ENCODE measurements at regions not wholly inside any gene's neighbourhood (a gene's known extent, or its start where the extent isn't known, plus 50 kb on each side); places are given as distances from the start of the nearest gene placed in this dataset.

DNA sequence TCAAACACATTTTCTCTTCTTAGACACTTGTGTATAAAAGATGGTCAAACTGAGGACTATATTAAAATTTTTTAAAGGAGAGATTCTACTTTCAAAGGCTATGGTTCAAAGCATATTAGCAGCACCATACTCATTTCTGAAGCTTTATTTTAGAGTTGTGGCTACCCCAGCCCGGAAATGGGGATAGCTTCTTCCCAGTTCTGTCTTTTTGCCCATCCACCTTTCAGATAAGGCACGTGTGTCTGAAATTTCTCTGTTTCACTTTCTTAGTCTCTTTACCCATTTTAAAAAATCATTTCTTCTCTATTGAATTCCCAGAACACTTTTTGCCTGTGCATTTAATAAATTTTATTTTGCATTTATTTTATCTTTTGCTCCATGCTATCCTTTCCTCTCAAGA is 431.5 kb downstream of the RNF144A start:
- H3K36me3 ChIP-seq = no peaks in the 10 kb centered on the region
- TF ChIP-seq, protein P1, sequence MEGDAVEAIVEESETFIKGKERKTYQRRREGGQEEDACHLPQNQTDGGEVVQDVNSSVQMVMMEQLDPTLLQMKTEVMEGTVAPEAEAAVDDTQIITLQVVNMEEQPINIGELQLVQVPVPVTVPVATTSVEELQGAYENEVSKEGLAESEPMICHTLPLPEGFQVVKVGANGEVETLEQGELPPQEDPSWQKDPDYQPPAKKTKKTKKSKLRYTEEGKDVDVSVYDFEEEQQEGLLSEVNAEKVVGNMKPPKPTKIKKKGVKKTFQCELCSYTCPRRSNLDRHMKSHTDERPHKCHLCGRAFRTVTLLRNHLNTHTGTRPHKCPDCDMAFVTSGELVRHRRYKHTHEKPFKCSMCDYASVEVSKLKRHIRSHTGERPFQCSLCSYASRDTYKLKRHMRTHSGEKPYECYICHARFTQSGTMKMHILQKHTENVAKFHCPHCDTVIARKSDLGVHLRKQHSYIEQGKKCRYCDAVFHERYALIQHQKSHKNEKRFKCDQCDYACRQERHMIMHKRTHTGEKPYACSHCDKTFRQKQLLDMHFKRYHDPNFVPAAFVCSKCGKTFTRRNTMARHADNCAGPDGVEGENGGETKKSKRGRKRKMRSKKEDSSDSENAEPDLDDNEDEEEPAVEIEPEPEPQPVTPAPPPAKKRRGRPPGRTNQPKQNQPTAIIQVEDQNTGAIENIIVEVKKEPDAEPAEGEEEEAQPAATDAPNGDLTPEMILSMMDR (IDR thresholded peaks at IDR 0.05) = no peak
- TF ChIP-seq POLR2A (IDR thresholded peaks at IDR 0.05) = no peak
- H3K27ac ChIP-seq = no peak overlapping the region
- intact Hi-C loops (cut with DNase I; ENCODE audit: low total_unique reads) = no loop called here
- DNase-seq = no peak
- H3K4me3 ChIP-seq = no peak overlapping the region
- H3K9me3 ChIP-seq = no peaks in the 10 kb centered on the region
- no peaks in the 10 kb centered on the region for H3K27me3 ChIP-seq
- no peaks in the 10 kb centered on the region for H3K4me1 ChIP-seq

DNA sequence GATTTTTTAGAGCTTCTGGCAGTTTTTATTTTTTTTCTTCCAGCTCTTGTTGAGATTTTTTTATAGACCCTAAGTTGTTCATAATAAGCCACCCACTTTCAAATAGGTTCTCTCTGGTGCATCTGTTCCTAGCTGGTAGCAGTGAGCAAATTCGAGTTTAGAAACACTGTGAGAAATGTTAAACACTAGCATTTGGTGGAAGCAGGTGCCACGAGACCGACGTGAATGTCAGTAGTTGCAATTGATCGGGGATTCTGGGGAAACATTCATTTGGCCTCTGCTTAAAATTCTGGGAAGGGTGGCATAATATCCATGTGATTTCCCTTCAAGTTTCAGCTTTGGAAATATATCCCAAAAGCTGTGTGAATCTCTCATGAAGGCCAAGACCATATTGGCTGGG is 435.0 kb downstream of the RNF144A start:
- H3K4me1 ChIP-seq = no peaks in the 10 kb centered on the region
- no peaks in the 10 kb centered on the region for H3K27me3 ChIP-seq
- TF ChIP-seq, protein P1 (IDR thresholded peaks at IDR 0.05) = no peak
- TF ChIP-seq POLR2A (IDR thresholded peaks at IDR 0.05) = no peak
- no peak overlapping the region for H3K27ac ChIP-seq
- H3K4me3 ChIP-seq = no peak overlapping the region
- intact Hi-C loops (cut with DNase I; ENCODE audit: low total_unique reads) = no loop called here
- DNase-seq = no peak
- H3K9me3 ChIP-seq = no peaks in the 10 kb centered on the region
- no peaks in the 10 kb centered on the region for H3K36me3 ChIP-seq

DNA sequence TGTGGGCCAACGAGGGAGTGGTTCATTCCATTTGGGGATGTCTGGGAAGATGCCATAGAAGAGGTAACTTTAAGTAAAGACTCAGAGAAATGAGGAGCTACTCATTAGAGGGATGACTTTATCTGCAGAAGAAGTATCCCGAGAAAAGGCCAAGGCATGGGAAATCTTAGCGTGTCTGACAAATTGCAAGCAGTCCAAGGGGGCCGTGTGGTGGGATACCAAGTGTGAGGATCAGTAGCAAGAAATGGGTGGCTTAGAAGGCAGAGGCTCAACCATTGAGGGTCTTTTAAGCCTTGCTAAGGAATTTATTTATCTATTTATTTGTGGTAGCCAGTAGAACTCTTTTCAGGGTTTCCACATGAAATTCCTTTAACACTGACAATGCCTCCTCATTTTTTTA is 436.4 kb downstream of the RNF144A start:
- TF ChIP-seq, protein P1 (IDR thresholded peaks at IDR 0.05) = no peak
- no peak for TF ChIP-seq POLR2A (IDR thresholded peaks at IDR 0.05)
- Histone ChIP-seq H3K4me3 (no peak overlapping the region), H3K9me3 (no peaks in the 10 kb centered on the region), H3K4me1 (no peaks in the 10 kb centered on the region), H3K36me3 (no peaks in the 10 kb centered on the region), H3K27me3 (no peaks in the 10 kb centered on the region), H3K27ac (no peak overlapping the region)
- DNase-seq = no peak
- intact Hi-C loops (cut with DNase I; ENCODE audit: low total_unique reads) = no loop called here

DNA sequence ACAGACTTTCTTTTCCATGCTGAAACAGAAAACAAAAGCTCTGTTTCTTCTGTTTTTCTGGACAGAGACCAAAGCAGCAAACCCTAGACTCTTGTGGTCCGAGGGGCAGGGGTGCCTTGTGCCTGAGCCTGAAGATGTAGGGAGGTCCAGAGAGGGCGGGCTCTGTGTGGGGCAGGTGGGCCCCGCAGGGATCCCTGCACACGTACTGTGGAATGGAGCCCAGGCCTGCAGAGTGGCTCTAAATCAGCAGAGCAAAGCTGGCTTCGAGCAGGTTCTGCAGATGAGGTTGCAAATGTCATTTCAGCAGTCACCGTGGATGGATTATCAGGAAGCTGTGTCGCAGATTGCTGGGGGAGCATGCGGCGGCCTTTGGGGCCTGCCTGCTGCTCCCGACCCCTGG is 438.6 kb downstream of the RNF144A start:
- H3K4me1 ChIP-seq = no peaks in the 10 kb centered on the region
- DNase-seq = no peak
- no peaks in the 10 kb centered on the region for H3K36me3 ChIP-seq
- no peak overlapping the region for H3K27ac ChIP-seq
- H3K4me3 ChIP-seq = no peak overlapping the region
- intact Hi-C loops (cut with DNase I; ENCODE audit: low total_unique reads) = no loop called here
- TF ChIP-seq, protein P1 (IDR thresholded peaks at IDR 0.05) = no peak
- no peak for TF ChIP-seq POLR2A (IDR thresholded peaks at IDR 0.05)
- no peaks in the 10 kb centered on the region for H3K9me3 ChIP-seq
- H3K27me3 ChIP-seq = no peaks in the 10 kb centered on the region

DNA sequence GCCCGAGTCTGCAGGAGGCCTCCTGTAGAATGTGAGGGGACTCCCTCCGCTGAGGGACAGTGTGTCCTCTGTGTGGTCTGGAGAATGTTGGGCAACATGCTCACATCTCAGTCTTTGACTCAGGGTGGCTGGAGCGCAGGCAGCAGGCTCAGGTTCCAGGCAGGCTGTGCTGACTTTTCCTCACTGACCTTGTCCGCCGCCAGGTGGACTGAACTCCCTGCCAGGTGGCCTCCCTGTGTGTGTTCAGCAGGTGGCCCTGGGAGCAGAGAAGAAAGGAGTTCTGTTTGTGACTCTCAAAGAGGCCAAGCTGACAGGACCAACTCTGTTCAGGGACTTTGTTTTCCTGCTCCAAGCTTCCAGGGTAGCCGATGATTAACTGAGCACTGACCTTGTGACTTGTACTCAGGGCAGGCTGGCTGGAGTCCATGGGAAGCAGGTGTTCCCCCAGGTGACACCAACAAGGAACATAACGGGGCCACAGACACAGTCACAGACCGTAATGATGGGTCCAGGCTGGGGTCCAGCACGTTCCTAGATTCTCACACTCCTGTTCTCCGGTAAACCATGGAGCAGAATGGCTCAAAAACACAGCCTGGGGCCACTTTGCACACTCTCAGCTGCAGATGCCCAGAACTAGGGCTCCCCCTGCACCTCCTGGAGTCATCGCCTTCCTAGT is 439.8 kb downstream of the RNF144A start:
- no peak for DNase-seq
- no peaks in the 10 kb centered on the region for H3K9me3 ChIP-seq
- TF ChIP-seq, protein P1 (IDR thresholded peaks at IDR 0.05) = no peak
- no peak for TF ChIP-seq POLR2A (IDR thresholded peaks at IDR 0.05)
- intact Hi-C loops (cut with DNase I; ENCODE audit: low total_unique reads) = no loop called here
- H3K4me3 ChIP-seq = no peak overlapping the region
- no peaks in the 10 kb centered on the region for H3K27me3 ChIP-seq
- H3K27ac ChIP-seq = no peak overlapping the region
- no peaks in the 10 kb centered on the region for H3K4me1 ChIP-seq
- H3K36me3 ChIP-seq = no peaks in the 10 kb centered on the region
